Motor neuron (in vitro differentiated cells): ENCODE measurements at regions not wholly inside any gene's neighbourhood (a gene's known extent, or its start where the extent isn't known, plus 50 kb on each side); places are given as distances from the start of the nearest gene placed in this dataset.

Source experiments
- ATAC-seq, 8 experiments: fragments of 200-7000 bp; cut with Tn5 transposase; replicated peaks in 6 of 8; 2 replicates each; pipeline ENCODE4 v1.8.0; 2021; ENCODE audit warnings: mild to moderate bottlenecking in 8 of 8, moderate library complexity in 8 of 8
- H3K27ac ChIP-seq, 2 donors: fragments of 250-450 bp; sonication (Bioruptor Pico); 2 replicates each; pipeline ENCODE4 v1.9.0; 2021; ENCODE audit warnings: antibody characterized with exemption in 2 of 2, mild to moderate bottlenecking in 2 of 2, moderate library complexity in 1 of 2
- H3K4me1 ChIP-seq, 2 donors: fragments of 250-450 bp; sonication (Bioruptor Pico); replicated peaks in 1 of 2; 2 replicates each; pipeline ENCODE4 v1.6.1; 2021; ENCODE audit warnings: antibody characterized with exemption in 2 of 2, mild to moderate bottlenecking in 2 of 2, moderate library complexity in 1 of 2
- H3K4me3 ChIP-seq, 5 donors: fragments of 250-450 bp; sonication (Bioruptor Pico); 2 replicates each; pipeline ENCODE4 v1.9.0; 2021; ENCODE audit warnings: antibody characterized with exemption in 5 of 5, mild to moderate bottlenecking in 5 of 5, moderate library complexity in 4 of 5
- WGBS, 10 experiments: fragments of 450-650 bp; shearing (Covaris generic); methylation state at CpG; one replicate each; pipeline ENCODE4 v1.0.0; 2022; 5-methylcytosine and 5-hydroxymethylcytosine counted together
- in situ Hi-C, 9 experiments: fragments of 400-800 bp; cut with MboI; loops; one replicate each; pipeline ENCODE4 v1.15.0; 2021; ENCODE audit warnings: low sequenced_read_pairs in 9 of 9, low pct_unique_long_range_greater_than_20kb in 2 of 9; ENCODE audit not compliant: unreplicated experiment in 9 of 9

DNA sequence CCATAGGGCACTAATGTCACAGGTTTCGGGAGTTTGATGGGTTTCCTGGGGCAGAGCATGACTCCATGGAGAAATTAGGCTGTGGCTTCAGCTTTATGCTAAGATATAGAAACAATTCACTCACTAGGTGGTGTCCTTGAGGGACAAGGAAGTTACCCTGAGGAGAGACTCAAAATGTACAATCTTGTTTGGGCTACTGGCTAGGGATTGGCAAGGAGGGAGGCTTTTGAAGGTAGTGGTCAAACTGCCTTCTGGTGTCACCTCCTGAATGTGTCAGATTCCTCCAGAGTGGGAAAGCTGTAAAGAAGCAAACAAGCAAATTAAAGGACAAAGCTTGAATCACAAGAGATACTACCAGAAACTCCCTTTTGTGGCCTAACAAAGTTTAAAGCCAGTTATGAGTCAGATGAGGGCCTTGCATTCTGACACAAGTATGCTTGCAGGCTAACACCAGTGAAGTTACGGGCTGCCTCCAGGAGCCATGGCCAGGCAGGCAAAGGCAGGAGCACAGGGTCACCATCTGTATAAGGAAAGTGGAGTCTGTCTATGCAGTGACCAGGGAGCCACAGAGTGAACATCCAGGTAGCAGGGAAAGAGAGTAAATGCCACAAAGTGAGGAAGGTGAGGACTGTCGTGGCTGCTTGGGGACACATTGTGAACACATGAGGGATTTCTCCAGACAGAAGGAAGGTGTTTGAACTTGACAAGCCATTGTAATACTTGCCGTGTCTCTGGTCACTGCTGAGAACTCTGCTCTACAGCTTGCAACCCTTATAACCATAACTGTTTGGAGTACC lies 107.7 kb upstream of the DTNBP1 start:
- H3K4me1 ChIP-seq: peaks cover 22 to 27% of the 10 kb centered on the region in 2 donors
- no peak overlapping the region for H3K4me3 ChIP-seq
- in situ Hi-C loops: loop anchor here in 1 of 9 experiments (25.0 kb wide), 1 partner anchor 117 kb away; no protein-coding TSS in a partner anchor
- peak in 2 of 8 experiments; percentile 24 to 28 for ATAC-seq
- WGBS, 10 experiments: 88 to 100% (median 96%) methylated on average over 1 to 4 of the region's 4 CpGs; no CpG with 5 or more reads in 2 of the 10 experiments
- H3K27ac ChIP-seq: no peak overlapping the region

DNA sequence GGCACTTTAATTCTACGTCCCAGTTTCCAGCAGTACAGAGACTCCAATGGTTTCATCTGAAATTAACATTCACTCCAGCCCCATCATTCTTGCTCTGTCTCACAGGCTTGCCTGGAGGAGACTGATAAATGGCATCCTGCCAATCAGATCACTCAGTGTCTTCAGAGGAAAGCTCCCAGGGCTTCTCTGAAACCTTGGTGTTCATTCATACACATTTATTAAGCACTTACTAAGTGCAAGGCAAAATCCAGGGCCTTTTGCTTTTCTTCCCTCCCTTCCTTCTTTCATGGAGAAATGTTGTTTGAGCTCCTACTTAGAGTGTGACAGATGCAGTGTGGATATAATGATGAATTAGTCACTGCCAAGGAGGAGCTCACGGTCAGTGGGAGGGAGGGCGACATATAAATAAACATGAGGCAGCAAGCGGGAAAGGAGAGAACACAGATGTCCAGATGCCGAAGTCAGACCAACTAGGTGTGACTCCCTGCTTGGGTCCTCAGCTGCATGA lies 106.7 kb upstream of the DTNBP1 start:
- Histone ChIP-seq H3K27ac (peak overlapping the region in 1 of 2 donors; percentile 1), H3K4me1 (peaks cover 22 to 25% of the 10 kb centered on the region in 2 donors), H3K4me3 (no peak overlapping the region)
- WGBS, 10 experiments: 0 to 45% (median 12%) methylated on average over 1 to 5 of the region's 5 CpGs; no CpG with 5 or more reads in 3 of the 10 experiments
- in situ Hi-C loops: loop anchor here in 1 of 9 experiments (25.0 kb wide), 1 partner anchor 118 kb away; no protein-coding TSS in a partner anchor
- peak; percentile 77 to 92 (median 86) for ATAC-seq

DNA sequence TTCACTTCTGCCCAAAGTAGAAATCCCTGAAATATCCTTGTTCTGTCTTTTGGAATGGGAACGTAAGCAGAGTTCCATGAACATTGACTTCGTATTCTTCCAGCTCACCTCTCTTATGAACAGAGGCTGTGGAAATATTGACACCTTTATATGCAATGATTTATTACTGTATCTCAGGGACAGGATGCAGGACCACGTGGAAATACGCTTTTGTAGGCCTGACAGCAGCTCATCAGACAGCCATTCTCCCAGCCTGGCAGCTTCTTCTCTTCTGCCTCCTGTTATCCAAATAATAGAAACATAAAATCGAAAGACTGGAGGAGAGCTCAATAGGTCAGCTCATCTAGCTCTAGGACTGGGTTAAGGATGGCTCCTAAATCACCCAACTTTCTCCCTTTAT lies 106.2 kb upstream of the DTNBP1 start:
- Histone ChIP-seq H3K27ac (peak overlapping the region in 1 of 2 donors; percentile 1), H3K4me1 (peaks cover 27 to 31% of the 10 kb centered on the region in 2 donors), H3K4me3 (no peak overlapping the region)
- 7 to 100% (median 65%) methylated on average over 1 to 5 of the region's 5 CpGs; no CpG with 5 or more reads in 2 of the 10 experiments for WGBS, 10 experiments
- in situ Hi-C loops: loop anchor here in 1 of 9 experiments (25.0 kb wide), 1 partner anchor 118 kb away; no protein-coding TSS in a partner anchor
- ATAC-seq: peak in 5 of 8 experiments; percentile 33 to 66 (median 51)

DNA sequence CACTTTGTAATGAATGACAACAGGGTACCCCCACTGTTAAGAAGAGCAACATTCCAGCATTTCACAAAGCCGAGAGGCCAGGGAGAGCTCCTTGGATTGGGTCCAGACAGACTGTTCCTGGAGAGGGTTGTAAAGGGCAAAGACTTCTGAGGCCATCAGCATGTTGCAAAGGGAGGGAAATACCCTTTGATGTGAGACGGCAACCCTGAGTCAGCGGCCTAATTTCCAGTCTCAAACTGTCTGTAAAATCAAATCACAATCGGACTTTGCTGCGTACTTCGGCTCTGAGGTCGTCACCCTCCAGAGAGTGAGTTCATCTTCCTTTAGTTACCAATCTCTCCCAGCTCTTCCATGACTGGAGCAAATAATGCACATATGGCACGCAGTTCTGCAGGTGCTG lies 101.0 kb upstream of the DTNBP1 start:
- no peak overlapping the region for H3K4me3 ChIP-seq

DNA sequence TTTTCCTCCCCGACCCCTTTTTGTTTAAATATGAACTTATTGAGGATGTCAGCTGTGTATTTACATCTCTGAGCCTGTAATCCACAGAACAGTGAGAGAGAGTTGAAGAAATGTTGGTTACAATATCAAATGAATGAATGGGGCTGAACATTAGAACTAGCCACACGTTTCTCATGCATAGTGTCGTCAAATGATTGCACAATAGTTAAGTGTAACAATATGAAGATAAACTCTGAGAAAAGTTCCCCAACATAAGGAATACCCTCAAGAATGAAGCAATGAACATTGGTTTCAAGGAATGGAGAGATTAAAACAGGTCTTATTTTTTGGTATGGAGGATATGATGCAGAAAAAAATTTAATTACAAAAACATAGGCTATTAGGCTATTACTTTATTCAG lies 100.5 kb upstream of the DTNBP1 start:
- no peak overlapping the region for H3K4me3 ChIP-seq
- peak in 1 of 8 experiments; percentile 18 for ATAC-seq
- WGBS, 10 experiments: 19 to 81% (median 74%) methylated on average over 2 to 3 of the region's 3 CpGs; no CpG with 5 or more reads in 2 of the 10 experiments
- in situ Hi-C loops: loop anchor here in 1 of 9 experiments (25.0 kb wide), 1 partner anchor 124 kb away; no protein-coding TSS in a partner anchor
- H3K4me1 ChIP-seq: peaks cover 12 to 18% of the 10 kb centered on the region in 2 donors
- peak overlapping the region; percentile 8 to 42 for H3K27ac ChIP-seq

More for the DNA sequence above, 101.0 kb upstream of the DTNBP1 start:
- in situ Hi-C loops: loop anchor here in 1 of 9 experiments (25.0 kb wide), 1 partner anchor 123 kb away; no protein-coding TSS in a partner anchor
- peaks cover 16 to 23% of the 10 kb centered on the region in 2 donors for H3K4me1 ChIP-seq
- 0 to 33% (median 6%) methylated on average over 1 to 8 of the region's 8 CpGs; no CpG with 5 or more reads in 1 of the 10 experiments for WGBS, 10 experiments
- H3K27ac ChIP-seq: peak overlapping the region; percentile 8 to 42
- peak; percentile 34 to 95 (median 88) for ATAC-seq

DNA sequence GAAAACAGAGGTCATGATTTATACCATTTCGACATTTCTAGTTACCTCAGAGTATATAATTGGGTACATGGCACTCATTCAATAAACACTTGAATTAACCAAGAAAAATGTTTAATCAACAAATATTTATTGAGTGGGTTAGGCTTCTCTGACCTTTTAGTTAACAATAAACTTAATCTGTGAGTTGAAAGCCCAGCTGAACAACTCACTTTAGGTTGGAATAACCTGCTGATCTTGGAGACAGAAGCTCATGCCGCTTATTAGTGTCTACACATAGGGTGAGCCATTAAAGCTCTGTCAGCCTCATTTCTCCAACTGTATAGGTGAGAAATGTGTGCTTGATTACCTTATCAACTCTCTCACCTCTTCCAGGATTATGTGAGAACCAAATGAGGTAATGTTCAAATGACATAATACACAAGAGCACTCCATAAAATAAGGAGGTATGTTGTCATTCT lies 98.2 kb upstream of the DTNBP1 start:
- peak in 5 of 8 experiments; percentile 18 to 71 (median 23) for ATAC-seq
- H3K27ac ChIP-seq: no peak overlapping the region
- no peak overlapping the region for H3K4me3 ChIP-seq
- in situ Hi-C loops: loop anchor here in 1 of 9 experiments (25.0 kb wide), 1 partner anchor 126 kb away; no protein-coding TSS in a partner anchor
- H3K4me1 ChIP-seq: peaks cover 12 to 16% of the 10 kb centered on the region in 2 donors
- WGBS, 10 experiments: 71 to 100% (median 95%) methylated on average over 1 to 2 of the region's 2 CpGs; no CpG with 5 or more reads in 1 of the 10 experiments

DNA sequence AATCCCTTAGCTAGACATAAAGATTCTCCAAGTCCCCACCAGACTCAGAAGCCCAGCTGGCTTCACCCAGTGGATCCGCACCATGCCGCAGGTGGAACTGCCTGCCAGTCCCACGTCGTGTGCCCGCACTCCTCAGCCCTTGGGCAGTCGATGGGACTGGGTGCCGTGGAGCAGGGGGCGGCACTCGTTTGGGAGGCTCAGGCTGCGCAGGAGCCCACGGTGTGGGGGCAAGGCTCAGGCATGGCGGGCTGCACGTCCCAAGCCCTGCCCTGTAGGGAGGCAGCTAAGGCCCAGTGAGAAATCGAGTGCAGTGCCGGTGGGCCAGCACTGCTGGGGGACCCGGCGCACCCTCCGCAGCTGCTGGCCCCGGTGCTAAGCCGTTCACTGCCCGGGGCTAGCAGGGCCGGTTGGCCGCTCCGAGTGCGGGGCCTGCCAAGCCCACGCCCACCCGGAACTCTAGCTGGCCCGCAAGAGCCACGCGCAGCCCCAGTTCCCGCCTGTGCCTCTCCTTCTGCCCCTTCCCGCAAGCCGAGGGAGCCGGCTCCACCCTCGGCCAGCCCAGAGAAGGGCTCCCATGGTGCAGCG lies 95.9 kb upstream of the DTNBP1 start:
- no peak overlapping the region for H3K4me3 ChIP-seq
- no peak for ATAC-seq
- in situ Hi-C loops: loop anchor here in 1 of 9 experiments (10.0 to 25.0 kb wide), 2 partner anchors 64 to 129 kb away; no protein-coding TSS in a partner anchor
- H3K27ac ChIP-seq: no peak overlapping the region
- H3K4me1 ChIP-seq: peaks cover 4 to 6% of the 10 kb centered on the region in 2 donors
- 98 to 100% (median 100%) methylated on average over 1 to 9 of the region's 36 CpGs; no CpG with 5 or more reads in 4 of the 10 experiments for WGBS, 10 experiments

DNA sequence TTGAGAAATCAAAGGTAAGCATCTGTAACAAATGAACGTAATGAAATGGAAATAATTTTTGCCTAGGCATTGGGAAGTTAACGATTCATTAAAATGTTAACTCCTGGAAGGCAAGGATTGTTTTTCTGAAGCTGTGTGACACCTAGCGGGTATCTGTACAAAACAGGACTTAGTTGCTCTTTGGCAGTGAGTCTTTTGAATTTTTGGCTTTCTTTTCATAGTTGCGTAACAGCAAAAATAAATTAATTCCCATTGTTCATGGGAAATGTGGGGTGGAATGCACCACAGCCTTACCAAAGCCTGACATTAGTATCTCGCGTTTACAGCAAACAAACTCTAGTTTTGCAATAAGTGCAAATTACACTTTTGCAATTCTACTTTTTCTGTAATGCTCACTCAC lies 92.7 kb upstream of the DTNBP1 start:
- Histone ChIP-seq H3K27ac (no peak overlapping the region), H3K4me1 (no peaks in the 10 kb centered on the region), H3K4me3 (no peak overlapping the region)
- ATAC-seq: peak in 3 of 8 experiments; percentile 60 to 79 (median 75)
- WGBS, 10 experiments: 20 to 100% (median 72%) methylated on average over 1 to 6 of the region's 6 CpGs
- in situ Hi-C loops: loop anchor here in 1 of 9 experiments (10.0 to 25.0 kb wide), 2 partner anchors 61 to 132 kb away; no protein-coding TSS in a partner anchor

DNA sequence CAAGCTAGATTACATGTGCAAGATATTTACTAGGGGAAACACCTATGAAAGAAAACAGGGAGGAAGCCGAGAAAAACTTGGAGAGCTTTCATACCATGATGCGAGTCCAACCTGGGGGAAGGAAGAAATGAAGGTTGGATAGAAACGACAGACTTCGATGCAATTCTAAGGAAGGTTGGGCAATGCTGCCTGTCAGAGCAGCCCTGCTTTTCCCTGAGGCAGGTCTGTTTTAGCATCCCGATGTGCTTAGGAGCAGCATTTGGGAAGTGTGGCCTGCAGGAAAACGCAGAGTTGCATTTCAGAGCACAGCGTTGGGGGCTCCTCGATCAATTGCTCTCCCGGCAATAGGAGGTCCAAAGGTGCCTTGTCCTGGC lies 91.9 kb upstream of the DTNBP1 start:
- Histone ChIP-seq H3K27ac (no peak overlapping the region), H3K4me1 (no peaks in the 10 kb centered on the region), H3K4me3 (no peak overlapping the region)
- no peak for ATAC-seq
- 33 to 100% (median 75%) methylated on average over 1 to 7 of the region's 9 CpGs; no CpG with 5 or more reads in 3 of the 10 experiments for WGBS, 10 experiments
- in situ Hi-C loops: loop anchor here in 1 of 9 experiments (10.0 to 25.0 kb wide), 2 partner anchors 60 to 133 kb away; no protein-coding TSS in a partner anchor

DNA sequence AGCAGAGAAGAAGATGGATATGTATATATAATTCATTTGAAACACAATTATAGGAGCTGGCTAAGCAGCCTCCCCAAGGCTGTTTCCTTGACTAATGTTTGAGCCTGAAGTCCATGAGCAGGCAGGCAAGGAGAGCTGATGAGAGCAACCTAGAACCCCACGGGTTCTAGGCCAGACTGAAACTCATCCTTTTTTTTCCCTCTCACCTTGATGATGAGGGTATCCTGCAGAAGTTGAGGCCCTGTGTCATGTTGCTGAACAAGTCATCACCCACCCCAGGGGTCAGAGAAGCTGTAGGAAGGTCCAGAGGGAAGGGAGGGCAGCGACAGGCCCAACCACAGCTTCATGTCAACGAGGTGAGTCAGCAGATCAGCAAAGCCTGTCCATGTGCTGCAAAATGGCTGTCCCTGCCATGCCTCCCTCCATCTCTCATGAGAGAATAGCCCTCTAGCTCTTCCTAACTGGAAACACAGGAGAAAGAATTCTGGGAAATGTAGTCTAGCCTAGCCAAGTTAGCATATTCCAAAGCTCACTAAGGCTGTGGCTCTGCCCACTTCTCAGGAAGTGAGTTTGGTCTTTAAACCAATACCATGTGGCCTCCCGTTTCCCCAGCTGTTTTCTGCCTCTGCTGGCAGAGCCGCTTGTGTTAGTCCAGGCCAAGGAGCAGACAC lies 91.3 kb upstream of the DTNBP1 start:
- Histone ChIP-seq H3K4me1 (no peaks in the 10 kb centered on the region), H3K27ac (no peak overlapping the region), H3K4me3 (no peak overlapping the region)
- in situ Hi-C loops: loop anchor here in 1 of 9 experiments (10.0 to 25.0 kb wide), 2 partner anchors 59 to 133 kb away; no protein-coding TSS in a partner anchor
- WGBS, 10 experiments: 8 to 96% (median 88%) methylated on average over 2 to 5 of the region's 5 CpGs; no CpG with 5 or more reads in 3 of the 10 experiments
- peak in 5 of 8 experiments; percentile 45 to 90 (median 74) for ATAC-seq

DNA sequence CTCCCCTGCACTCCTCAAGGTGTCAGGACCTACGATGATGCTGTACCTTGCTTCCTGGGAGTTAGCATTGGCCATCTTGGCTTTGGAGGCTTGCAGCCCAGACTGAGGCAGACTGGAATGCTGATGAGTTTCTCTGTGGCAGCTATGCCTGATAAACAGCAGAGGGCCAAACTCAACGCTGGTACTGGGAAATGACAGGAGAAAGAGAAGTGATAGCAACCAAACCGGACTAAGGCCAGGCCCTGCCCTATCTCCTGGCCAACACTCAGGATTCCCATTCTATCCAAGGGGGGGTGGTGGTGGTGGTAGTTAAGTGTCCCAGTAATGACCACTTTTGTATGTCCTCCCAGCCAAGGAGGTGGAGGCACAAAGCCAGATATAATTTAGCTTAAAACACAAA lies 90.0 kb upstream of the DTNBP1 start:
- no peak overlapping the region for H3K27ac ChIP-seq
- H3K4me1 ChIP-seq: no peaks in the 10 kb centered on the region
- 70 to 100% (median 100%) methylated on average over 1 to 2 of the region's 3 CpGs; no CpG with 5 or more reads in 7 of the 10 experiments for WGBS, 10 experiments
- peak in 2 of 8 experiments; percentile 36 to 75 for ATAC-seq
- in situ Hi-C loops: loop anchor here in 1 of 9 experiments (10.0 to 25.0 kb wide), 2 partner anchors 58 to 134 kb away; no protein-coding TSS in a partner anchor
- no peak overlapping the region for H3K4me3 ChIP-seq
